A549 (cell line): ENCODE measurements at regions not wholly inside any gene's neighbourhood (a gene's known extent, or its start where the extent isn't known, plus 50 kb on each side); places are given as distances from the start of the nearest gene placed in this dataset.

ENCODE experiments used
- ATAC-seq, 2 experiments: fragments of 200-7000 bp in 1 of 2; fragments of >200 bp in 1 of 2; cut with Nextera tagmentation in 1 of 2; cut with Tn5 transposase in 1 of 2; 3 replicates each; pipeline versions ENCODE4 v1.8.0 to v1.9.1; 2018 to 2020; ENCODE audit warnings: mild to moderate bottlenecking in 1 of 2, moderate library complexity in 1 of 2
- CTCF ChIA-PET: fragments of 300-600 bp; sonication (Branson Sonifier 250); formaldehyde crosslinking; extraction: SDS; loops from one replicate; lab custom pipeline; 2021; ENCODE audit warnings: antibody characterized with exemption, inconsistent platforms; lab: Yijun Ruan, JAX
- POLR2A ChIA-PET: fragments of 350-600 bp; formaldehyde crosslinking; extraction: SDS; loops from one replicate; lab custom pipeline; 2021; ENCODE audit warnings: antibody characterized with exemption, inconsistent platforms; lab: Yijun Ruan, JAX
- DNase-seq, 2 experiments: peaks; one replicate each; pipeline versions ENCODE4 v3.0.0 to v3.0.0-alpha.2; 2011 to 2016; ENCODE audit warnings: low read depth in 1 of 2, low spot score in 1 of 2
- FAIRE-seq: peaks from 2 replicates; lab custom pipeline; 2011; peaks lifted over from hg19 to GRCh38; lab: Jason Lieb, UNC
- H3K27ac ChIP-seq, 2 experiments: fragments of >200 bp; sonication (Bioruptor Twin); formaldehyde crosslinking; 3 replicates each; pipeline ENCODE4 v1.5.1; 2016 to 2017
- H3K4me1 ChIP-seq: fragments of >200 bp; sonication (Bioruptor Twin); formaldehyde crosslinking; 3 replicates; pipeline ENCODE4 v1.6.1; 2016
- H3K4me2 ChIP-seq: fragments of >200 bp; sonication (Bioruptor Twin); formaldehyde crosslinking; 3 replicates; pipeline ENCODE4 v1.6.1; 2016
- H3K4me3 ChIP-seq: fragments of >200 bp; sonication (Bioruptor Twin); formaldehyde crosslinking; 3 replicates; pipeline ENCODE4 v1.5.1; 2016
- H3K9me3 ChIP-seq: fragments of >200 bp; sonication (Bioruptor Twin); formaldehyde crosslinking; 3 replicates; pipeline ENCODE4 v1.6.1; 2016
- BHLHE40 ChIP-seq: IDR thresholded peaks from 2 replicates; pipeline ENCODE4 v1.6.1; 2012; ENCODE audit warnings: low read depth, low read length, inconsistent platforms
- CBX8 ChIP-seq: fragments of 200-600 bp; sonication (generic); IDR thresholded peaks from 2 replicates; pipeline ENCODE4 v1.6.1; 2016
- CHD2 ChIP-seq: fragments of 150-350 bp; IDR thresholded peaks from 2 replicates; pipeline ENCODE4 v1.6.1; 2014; ENCODE audit warnings: low read length; ENCODE audit not compliant: partially characterized antibody
- CHD4 ChIP-seq: fragments of 200-600 bp; sonication (generic); IDR thresholded peaks from 2 replicates; pipeline ENCODE4 v1.6.1; 2016; ENCODE audit warnings: antibody characterized with exemption, mild to moderate bottlenecking, borderline replicate concordance
- EHMT2 ChIP-seq: fragments of 200-600 bp; sonication (generic); IDR thresholded peaks from 2 replicates; pipeline ENCODE4 v1.6.1; 2016; ENCODE audit warnings: antibody characterized with exemption, low read depth, mild to moderate bottlenecking, moderate library complexity
- FOXS1 ChIP-seq: fragments of 250-450 bp; sonication (Bioruptor Pico); IDR thresholded peaks from 2 replicates; pipeline ENCODE4 v1.5.0; 2020; ENCODE audit warnings: mild to moderate bottlenecking, moderate library complexity
- HEYL ChIP-seq: fragments of 250-450 bp; sonication (Bioruptor Pico); IDR thresholded peaks from 2 replicates; pipeline ENCODE4 v1.8.0; 2021; ENCODE audit warnings: mild to moderate bottlenecking, moderate library complexity
- HOXA7 ChIP-seq: fragments of 250-450 bp; sonication (Bioruptor Pico); IDR thresholded peaks from 2 replicates; pipeline ENCODE4 v1.5.0; 2020; ENCODE audit warnings: mild to moderate bottlenecking, moderate library complexity
- JUN ChIP-seq, 2 experiments: fragments of >200 bp; sonication (Bioruptor Twin); formaldehyde crosslinking; IDR thresholded peaks; 2 replicates in 1 of 2; 3 replicates in 1 of 2; pipeline ENCODE4 v1.6.1; 2016 to 2017
- MAFK ChIP-seq: fragments of 450-650 bp; IDR thresholded peaks from 2 replicates; pipeline ENCODE4 v1.6.1; 2014; ENCODE audit not compliant: partially characterized antibody
- MAZ ChIP-seq: fragments of 150-350 bp; IDR thresholded peaks from 2 replicates; pipeline ENCODE4 v1.6.1; 2014; ENCODE audit warnings: antibody characterized with exemption, low read depth, low read length, borderline replicate concordance
- NPAS2 ChIP-seq: fragments of 250-450 bp; sonication (Bioruptor Pico); IDR thresholded peaks from 2 replicates; pipeline ENCODE4 v1.8.0; 2022; ENCODE audit warnings: mild to moderate bottlenecking, moderate library complexity, borderline replicate concordance
- NR3C1 ChIP-seq: fragments of >200 bp; sonication (Bioruptor Twin); formaldehyde crosslinking; IDR thresholded peaks from 3 replicates; pipeline ENCODE4 v1.6.1; 2017
- POLR2A ChIP-seq: IDR thresholded peaks from 2 replicates; pipeline ENCODE4 v1.6.1; 2012; ENCODE audit warnings: mild to moderate bottlenecking, low read length
- RAD21 ChIP-seq, 2 experiments: fragments of >200 bp in 1 of 2; sonication (Bioruptor Twin) in 1 of 2; formaldehyde crosslinking in 1 of 2; IDR thresholded peaks in 1 of 2; conservative IDR thresholded peaks in 1 of 2; 2 replicates in 1 of 2; 3 replicates in 1 of 2; pipeline ENCODE4 v1.6.1; 2012 to 2018; ENCODE audit warnings: inconsistent platforms in 1 of 2
- RFX5 ChIP-seq: fragments of 450-650 bp; IDR thresholded peaks from 2 replicates; pipeline ENCODE4 v1.7.1; 2014; ENCODE audit warnings: antibody characterized with exemption, mild to moderate bottlenecking, moderate library complexity
- RNF2 ChIP-seq: fragments of 200-600 bp; sonication (generic); IDR thresholded peaks from 2 replicates; pipeline ENCODE4 v1.6.1; 2016; ENCODE audit warnings: low read depth, mild to moderate bottlenecking, antibody characterized with exemption, moderate library complexity, borderline replicate concordance
- ZC3H11A ChIP-seq: fragments of 450-650 bp; IDR thresholded peaks from 2 replicates; pipeline ENCODE4 v1.6.1; 2014; ENCODE audit warnings: antibody characterized with exemption, mild to moderate bottlenecking
- ZFP36 ChIP-seq: fragments of 450-650 bp; IDR thresholded peaks from 2 replicates; pipeline ENCODE4 v1.6.1; 2014; ENCODE audit warnings: borderline replicate concordance; ENCODE audit not compliant: partially characterized antibody
- ZSCAN20 ChIP-seq: fragments of 250-450 bp; sonication (Bioruptor Pico); IDR thresholded peaks from 2 replicates; pipeline ENCODE4 v1.8.0; 2022; ENCODE audit warnings: mild to moderate bottlenecking, moderate library complexity
- WGBS: methylation state at CpG from one replicate; pipeline ENCODE4 v1.1.6; 2017; ENCODE audit errors: missing lambda C conversion rate; 5-methylcytosine and 5-hydroxymethylcytosine counted together
- TF ChIP-seq, protein P1 (sequence below): fragments of 200-600 bp; sonication (generic); IDR thresholded peaks from 2 replicates; pipeline ENCODE4 v1.6.1; 2016; ENCODE audit warnings: antibody characterized with exemption, mild to moderate bottlenecking, moderate library complexity
- TF ChIP-seq, protein P2 (sequence below): IDR thresholded peaks from 2 replicates; pipeline ENCODE4 v1.6.1; 2012; ENCODE audit warnings: low read depth, borderline replicate concordance
- TF ChIP-seq, protein P3 (sequence below): IDR thresholded peaks from 2 replicates; pipeline ENCODE4 v1.6.1; 2012
- TF ChIP-seq, protein P4 (sequence below): fragments of 250-450 bp; sonication (Bioruptor Pico); IDR thresholded peaks from 2 replicates; pipeline ENCODE4 v1.5.0; 2020; ENCODE audit warnings: low read depth, mild to moderate bottlenecking, moderate library complexity

GRCh38 chr14:71190770-71191374 lies 283.6 kb downstream of the PCNX1 start:
- Histone ChIP-seq H3K4me3 (no peak overlapping the region), H3K27ac (no peak overlapping the region), H3K9me3 (no peaks in the 10 kb centered on the region), H3K4me1 (no peaks in the 10 kb centered on the region)
- FAIRE-seq, result no peak
- ATAC-seq, result no peak
- TF ChIP-seq CHD2, result no peak
- TF ChIP-seq ZSCAN20 (CRISPR knock-in tag), result no peak
- TF ChIP-seq MAZ, result no peak
- TF ChIP-seq ZC3H11A, result no peak
- TF ChIP-seq, protein P1, sequence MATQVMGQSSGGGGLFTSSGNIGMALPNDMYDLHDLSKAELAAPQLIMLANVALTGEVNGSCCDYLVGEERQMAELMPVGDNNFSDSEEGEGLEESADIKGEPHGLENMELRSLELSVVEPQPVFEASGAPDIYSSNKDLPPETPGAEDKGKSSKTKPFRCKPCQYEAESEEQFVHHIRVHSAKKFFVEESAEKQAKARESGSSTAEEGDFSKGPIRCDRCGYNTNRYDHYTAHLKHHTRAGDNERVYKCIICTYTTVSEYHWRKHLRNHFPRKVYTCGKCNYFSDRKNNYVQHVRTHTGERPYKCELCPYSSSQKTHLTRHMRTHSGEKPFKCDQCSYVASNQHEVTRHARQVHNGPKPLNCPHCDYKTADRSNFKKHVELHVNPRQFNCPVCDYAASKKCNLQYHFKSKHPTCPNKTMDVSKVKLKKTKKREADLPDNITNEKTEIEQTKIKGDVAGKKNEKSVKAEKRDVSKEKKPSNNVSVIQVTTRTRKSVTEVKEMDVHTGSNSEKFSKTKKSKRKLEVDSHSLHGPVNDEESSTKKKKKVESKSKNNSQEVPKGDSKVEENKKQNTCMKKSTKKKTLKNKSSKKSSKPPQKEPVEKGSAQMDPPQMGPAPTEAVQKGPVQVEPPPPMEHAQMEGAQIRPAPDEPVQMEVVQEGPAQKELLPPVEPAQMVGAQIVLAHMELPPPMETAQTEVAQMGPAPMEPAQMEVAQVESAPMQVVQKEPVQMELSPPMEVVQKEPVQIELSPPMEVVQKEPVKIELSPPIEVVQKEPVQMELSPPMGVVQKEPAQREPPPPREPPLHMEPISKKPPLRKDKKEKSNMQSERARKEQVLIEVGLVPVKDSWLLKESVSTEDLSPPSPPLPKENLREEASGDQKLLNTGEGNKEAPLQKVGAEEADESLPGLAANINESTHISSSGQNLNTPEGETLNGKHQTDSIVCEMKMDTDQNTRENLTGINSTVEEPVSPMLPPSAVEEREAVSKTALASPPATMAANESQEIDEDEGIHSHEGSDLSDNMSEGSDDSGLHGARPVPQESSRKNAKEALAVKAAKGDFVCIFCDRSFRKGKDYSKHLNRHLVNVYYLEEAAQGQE, result no peak
- TF ChIP-seq RNF2, result no peak
- no peak for TF ChIP-seq NR3C1
- no peak for TF ChIP-seq HEYL
- no peak for TF ChIP-seq CBX8
- TF ChIP-seq, protein P2, sequence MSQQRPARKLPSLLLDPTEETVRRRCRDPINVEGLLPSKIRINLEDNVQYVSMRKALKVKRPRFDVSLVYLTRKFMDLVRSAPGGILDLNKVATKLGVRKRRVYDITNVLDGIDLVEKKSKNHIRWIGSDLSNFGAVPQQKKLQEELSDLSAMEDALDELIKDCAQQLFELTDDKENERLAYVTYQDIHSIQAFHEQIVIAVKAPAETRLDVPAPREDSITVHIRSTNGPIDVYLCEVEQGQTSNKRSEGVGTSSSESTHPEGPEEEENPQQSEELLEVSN, result no peak
- TF ChIP-seq, protein P3, sequence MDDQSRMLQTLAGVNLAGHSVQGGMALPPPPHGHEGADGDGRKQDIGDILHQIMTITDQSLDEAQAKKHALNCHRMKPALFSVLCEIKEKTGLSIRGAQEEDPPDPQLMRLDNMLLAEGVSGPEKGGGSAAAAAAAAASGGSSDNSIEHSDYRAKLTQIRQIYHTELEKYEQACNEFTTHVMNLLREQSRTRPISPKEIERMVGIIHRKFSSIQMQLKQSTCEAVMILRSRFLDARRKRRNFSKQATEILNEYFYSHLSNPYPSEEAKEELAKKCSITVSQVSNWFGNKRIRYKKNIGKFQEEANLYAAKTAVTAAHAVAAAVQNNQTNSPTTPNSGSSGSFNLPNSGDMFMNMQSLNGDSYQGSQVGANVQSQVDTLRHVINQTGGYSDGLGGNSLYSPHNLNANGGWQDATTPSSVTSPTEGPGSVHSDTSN, result no peak
- TF ChIP-seq NPAS2 (CRISPR knock-in tag), result no peak
- TF ChIP-seq JUN (IDR thresholded peaks at IDR 0.05), result no peak
- TF ChIP-seq POLR2A, result no peak
- no peak for TF ChIP-seq ZFP36
- no peak for TF ChIP-seq MAFK
- TF ChIP-seq, protein P4, sequence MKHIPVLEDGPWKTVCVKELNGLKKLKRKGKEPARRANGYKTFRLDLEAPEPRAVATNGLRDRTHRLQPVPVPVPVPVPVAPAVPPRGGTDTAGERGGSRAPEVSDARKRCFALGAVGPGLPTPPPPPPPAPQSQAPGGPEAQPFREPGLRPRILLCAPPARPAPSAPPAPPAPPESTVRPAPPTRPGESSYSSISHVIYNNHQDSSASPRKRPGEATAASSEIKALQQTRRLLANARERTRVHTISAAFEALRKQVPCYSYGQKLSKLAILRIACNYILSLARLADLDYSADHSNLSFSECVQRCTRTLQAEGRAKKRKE (CRISPR knock-in tag), result no peak
- TF ChIP-seq, all 56 proteins: peak for 0
- CTCF ChIA-PET, result no interaction called here
- 23% methylated on average over 5 of the region's 5 CpGs for WGBS
- POLR2A ChIA-PET, result no interaction called here
- H3K4me2 ChIP-seq, result no peak overlapping the region
- no peak for DNase-seq

DNA sequence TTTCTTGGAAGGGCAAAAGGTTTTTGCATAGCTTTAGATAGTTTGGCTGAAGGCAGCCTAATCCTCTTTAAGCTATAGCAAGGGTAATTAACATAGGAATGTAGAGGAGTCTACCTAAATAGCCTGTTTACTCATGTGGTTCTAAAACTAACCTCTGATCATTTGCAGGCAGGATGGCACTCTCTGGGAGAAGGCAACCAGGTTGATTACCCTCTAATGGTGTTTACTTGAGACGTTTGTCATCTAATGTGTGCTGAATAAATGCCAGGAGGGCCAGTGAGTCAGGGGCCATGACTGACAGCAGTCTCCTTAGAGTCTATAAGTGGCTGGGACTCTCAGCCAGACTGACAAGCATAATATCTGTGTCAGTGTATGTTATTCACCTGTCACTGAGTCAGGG lies 286.4 kb downstream of the PCNX1 start:
- no peak overlapping the region for H3K27ac ChIP-seq
- POLR2A ChIA-PET, result no interaction called here
- no peak for FAIRE-seq

More for the DNA sequence above, 286.4 kb downstream of the PCNX1 start:
- CTCF ChIA-PET, result interaction anchor here (0.7 to 1.0 kb wide), 2 partner anchors 43 to 55 kb away, joined by 3 to 4 read pairs; no protein-coding TSS in a partner anchor
- 0% methylated on average over 1 of the region's 1 CpG for WGBS
- DNase-seq (no peak), ATAC-seq (no peak)
- H3K9me3 ChIP-seq, result no peaks in the 10 kb centered on the region
- H3K4me2 ChIP-seq, result no peak overlapping the region
- TF ChIP-seq CBX8 (no peak), HOXA7 (no peak), POLR2A (no peak), BHLHE40 (no peak), JUN (IDR thresholded peaks at IDR 0.05) (no peak), RAD21 (conservative IDR thresholded peaks at IDR 0.05 in 1 of 2, IDR thresholded peaks at IDR 0.05 in 1 of 2) (no peak), RFX5 (no peak), CHD4 (no peak), EHMT2 (no peak), FOXS1 (CRISPR knock-in tag) (no peak)
- H3K4me3 ChIP-seq, result no peak overlapping the region
- no peaks in the 10 kb centered on the region for H3K4me1 ChIP-seq
